Left lung (tissue), 4 donors: ENCODE measurements at regions not wholly inside any gene's neighbourhood (a gene's known extent, or its start where the extent isn't known, plus 50 kb on each side); places are given as distances from the start of the nearest gene placed in this dataset.

ENCODE experiments used
- ATAC-seq: fragments of 200-7000 bp; cut with Tn5 transposase; one replicate; pipeline ENCODE4 v1.9.1; 2020; ENCODE audit warnings: moderate library complexity
- DNase-seq, 4 donors: peaks; one replicate each; pipeline ENCODE4 v3.0.0-alpha.2; 2013 to 2020
- H3K27ac ChIP-seq, 2 donors: fragments of 200-600 bp; sonication (generic) in 1 of 2; one replicate each; pipeline versions ENCODE4 v1.5.0 to v1.8.0; 2020 to 2021
- H3K27me3 ChIP-seq, 2 donors: fragments of 200-600 bp; sonication (generic) in 1 of 2; one replicate each; pipeline versions ENCODE4 v1.5.0 to v1.8.0; 2020 to 2021
- H3K36me3 ChIP-seq, 2 donors: fragments of 200-600 bp; sonication (generic) in 1 of 2; one replicate each; pipeline versions ENCODE4 v1.5.0 to v1.8.0; 2020 to 2021
- H3K4me1 ChIP-seq, 2 donors: fragments of 200-600 bp; one replicate each; pipeline ENCODE4 v1.8.0; 2021
- H3K4me3 ChIP-seq, 2 donors: fragments of 200-600 bp; sonication (generic) in 1 of 2; one replicate each; pipeline versions ENCODE4 v1.5.0 to v1.8.0; 2020 to 2021; ENCODE audit warnings: mild to moderate bottlenecking in 1 of 2
- H3K9me3 ChIP-seq, 2 donors: fragments of 200-600 bp; sonication (generic) in 1 of 2; one replicate each; pipeline versions ENCODE4 v1.5.0 to v1.8.0; 2020 to 2021
- intact Hi-C, 2 donors: fragments of 100-400 bp; cut with DNase I; formaldehyde crosslinking; loops; one replicate each; pipeline versions ENCODE4 v1.11.2 to v1.14.2; 2022
- TF ChIP-seq, protein P1 (sequence below), 2 donors: fragments of 200-600 bp; sonication (generic) in 1 of 2; IDR thresholded peaks; one replicate each; pipeline versions ENCODE4 v1.5.0 to v1.8.0; 2021; ENCODE audit warnings: antibody characterized with exemption in 2 of 2
- donor health status: DM: no; HTN: yes; CAD: no.
- donor health status: DM: no; HTN: no; CAD: no.

DNA sequence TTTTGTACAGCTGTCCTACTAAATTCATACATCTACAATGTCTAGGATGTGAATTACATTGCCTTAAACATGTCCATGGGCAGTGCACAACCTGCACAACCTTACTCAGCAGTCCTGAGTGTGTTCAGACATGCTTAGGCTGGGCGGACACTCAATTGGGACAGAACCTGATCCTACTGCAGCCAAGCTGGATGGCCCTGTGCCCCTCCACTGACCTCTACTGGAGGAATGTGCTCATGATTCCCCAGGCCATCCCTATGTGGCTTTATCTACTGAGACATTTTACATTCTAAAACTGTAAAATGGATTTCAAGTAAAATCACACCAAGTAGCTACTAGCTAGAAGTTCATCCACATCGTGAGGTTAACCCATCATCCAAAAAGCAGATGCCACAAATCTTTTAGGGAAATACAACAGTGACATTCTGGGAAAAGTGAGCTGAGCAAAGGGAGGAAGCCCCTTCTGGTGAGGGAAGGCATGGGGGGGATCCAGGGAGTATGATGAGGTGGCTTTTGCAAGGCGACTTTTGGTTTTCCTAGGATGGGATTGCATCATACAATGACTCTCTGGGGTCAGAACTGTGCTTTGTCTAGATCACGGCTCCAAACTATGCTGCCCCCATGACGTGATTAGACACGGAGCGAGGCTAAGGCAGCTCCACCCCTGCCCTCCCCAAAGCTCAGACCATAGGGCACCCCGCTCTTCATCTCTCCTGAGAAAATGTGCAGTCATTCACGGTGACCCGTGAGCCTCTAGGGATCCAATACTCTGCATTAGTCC lies 911.7 kb upstream of the TMEM132C start:
- intact Hi-C loops = no loop called here
- Histone ChIP-seq H3K9me3 (peaks cover 0 to 6% of the 10 kb centered on the region in 2 donors), H3K27ac (no peak overlapping the region), H3K36me3 (no peaks in the 10 kb centered on the region), H3K4me1 (no peaks in the 10 kb centered on the region), H3K27me3 (no peaks in the 10 kb centered on the region), H3K4me3 (no peak overlapping the region)
- ATAC-seq = no peak
- no peak for DNase-seq
- TF ChIP-seq, protein P1, sequence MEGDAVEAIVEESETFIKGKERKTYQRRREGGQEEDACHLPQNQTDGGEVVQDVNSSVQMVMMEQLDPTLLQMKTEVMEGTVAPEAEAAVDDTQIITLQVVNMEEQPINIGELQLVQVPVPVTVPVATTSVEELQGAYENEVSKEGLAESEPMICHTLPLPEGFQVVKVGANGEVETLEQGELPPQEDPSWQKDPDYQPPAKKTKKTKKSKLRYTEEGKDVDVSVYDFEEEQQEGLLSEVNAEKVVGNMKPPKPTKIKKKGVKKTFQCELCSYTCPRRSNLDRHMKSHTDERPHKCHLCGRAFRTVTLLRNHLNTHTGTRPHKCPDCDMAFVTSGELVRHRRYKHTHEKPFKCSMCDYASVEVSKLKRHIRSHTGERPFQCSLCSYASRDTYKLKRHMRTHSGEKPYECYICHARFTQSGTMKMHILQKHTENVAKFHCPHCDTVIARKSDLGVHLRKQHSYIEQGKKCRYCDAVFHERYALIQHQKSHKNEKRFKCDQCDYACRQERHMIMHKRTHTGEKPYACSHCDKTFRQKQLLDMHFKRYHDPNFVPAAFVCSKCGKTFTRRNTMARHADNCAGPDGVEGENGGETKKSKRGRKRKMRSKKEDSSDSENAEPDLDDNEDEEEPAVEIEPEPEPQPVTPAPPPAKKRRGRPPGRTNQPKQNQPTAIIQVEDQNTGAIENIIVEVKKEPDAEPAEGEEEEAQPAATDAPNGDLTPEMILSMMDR (IDR thresholded peaks at IDR 0.05) = no peak

DNA sequence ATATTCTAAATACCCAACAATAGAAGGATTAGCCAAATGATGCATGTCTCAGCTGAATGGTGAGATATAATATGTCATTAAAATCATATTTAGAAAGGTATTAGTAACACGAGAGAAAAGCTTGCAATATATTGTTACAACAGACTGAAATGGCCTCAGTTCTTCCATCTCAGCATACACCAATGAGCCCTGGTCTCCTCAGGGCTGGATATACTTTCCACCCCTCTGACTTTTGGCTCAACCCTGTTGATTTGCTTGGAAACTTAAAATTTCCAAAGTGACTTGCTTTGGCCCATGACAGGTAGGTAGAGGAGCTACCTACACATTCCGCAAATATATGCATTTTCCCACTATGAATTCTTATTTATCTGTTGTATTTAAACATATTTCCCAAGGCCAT lies 908.1 kb upstream of the TMEM132C start:
- no peak for ATAC-seq
- Histone ChIP-seq H3K9me3 (no peaks in the 10 kb centered on the region), H3K4me3 (no peak overlapping the region), H3K27me3 (no peaks in the 10 kb centered on the region), H3K36me3 (no peaks in the 10 kb centered on the region), H3K4me1 (no peaks in the 10 kb centered on the region), H3K27ac (no peak overlapping the region)
- intact Hi-C loops = no loop called here
- no peak for DNase-seq
- TF ChIP-seq, protein P1 (IDR thresholded peaks at IDR 0.05) = no peak

DNA sequence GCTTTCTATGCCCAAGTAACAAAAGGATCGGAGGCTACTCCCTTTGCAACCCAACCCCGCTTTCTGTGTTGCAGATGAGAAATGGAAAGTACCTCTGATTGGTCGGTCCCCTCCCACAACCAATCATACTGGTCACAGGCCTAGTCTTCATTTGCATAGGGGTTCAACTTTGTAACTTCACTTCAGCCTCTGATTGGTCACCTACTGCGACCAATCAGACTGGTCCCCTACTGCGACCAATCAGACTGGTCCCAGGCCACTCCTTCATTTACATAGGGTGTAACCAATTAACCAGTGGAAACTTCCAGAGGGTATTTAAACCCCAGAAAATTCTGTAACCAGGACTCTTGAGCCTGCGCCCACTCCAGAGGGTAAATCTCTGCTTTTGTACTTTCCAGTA lies 906.4 kb upstream of the TMEM132C start:
- intact Hi-C loops = no loop called here
- Histone ChIP-seq H3K36me3 (no peaks in the 10 kb centered on the region), H3K4me1 (no peaks in the 10 kb centered on the region), H3K27me3 (no peaks in the 10 kb centered on the region), H3K9me3 (peaks cover 0 to 7% of the 10 kb centered on the region in 2 donors), H3K4me3 (no peak overlapping the region), H3K27ac (no peak overlapping the region)
- TF ChIP-seq, protein P1 (IDR thresholded peaks at IDR 0.05) = no peak
- ATAC-seq = no peak
- DNase-seq = no peak

DNA sequence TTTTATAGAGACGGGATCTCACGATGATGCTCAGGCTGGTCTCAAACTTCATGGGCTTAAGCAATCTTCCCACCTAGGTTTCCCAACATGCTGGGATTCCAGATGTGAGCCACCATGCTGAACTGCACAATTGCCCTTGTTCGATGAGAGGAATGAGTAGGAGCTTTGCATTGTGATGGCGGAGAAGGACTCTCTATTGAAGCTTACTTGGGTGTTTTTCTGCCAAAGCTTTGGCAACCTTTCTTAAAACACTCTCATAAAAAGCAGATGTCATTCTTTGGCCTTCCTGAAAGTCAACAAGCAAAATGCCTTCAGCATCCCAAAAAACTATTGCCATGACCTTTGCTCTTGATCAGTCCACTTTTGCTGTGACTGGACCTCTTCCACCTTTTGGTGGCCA lies 904.8 kb upstream of the TMEM132C start:
- ATAC-seq = no peak

DNA sequence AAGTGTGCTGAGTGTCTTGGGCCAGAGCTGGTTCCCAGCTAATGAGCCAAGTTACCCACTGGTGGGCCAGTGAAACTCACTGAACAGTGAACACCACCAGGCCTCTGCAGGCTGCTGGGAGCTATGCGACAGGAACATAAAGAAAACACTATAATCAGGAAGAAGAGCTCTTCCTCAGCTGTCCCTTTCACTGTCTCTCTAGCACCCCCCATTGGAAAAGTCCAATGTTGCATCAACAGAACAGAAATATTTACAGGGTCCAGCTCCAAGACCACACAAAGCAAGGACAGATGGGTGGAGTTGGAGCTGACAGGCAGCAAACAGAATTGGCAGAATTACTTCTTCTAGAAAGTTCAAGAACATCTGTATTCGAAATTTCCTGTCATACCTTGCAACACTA lies 903.6 kb upstream of the TMEM132C start:
- Histone ChIP-seq H3K9me3 (peaks cover 0 to 7% of the 10 kb centered on the region in 2 donors), H3K27ac (no peak overlapping the region), H3K36me3 (no peaks in the 10 kb centered on the region), H3K27me3 (no peaks in the 10 kb centered on the region), H3K4me3 (no peak overlapping the region), H3K4me1 (no peaks in the 10 kb centered on the region)
- ATAC-seq = no peak
- TF ChIP-seq, protein P1 (IDR thresholded peaks at IDR 0.05) = no peak
- intact Hi-C loops = no loop called here
- no peak for DNase-seq

More for the DNA sequence above, 904.8 kb upstream of the TMEM132C start:
- H3K36me3 ChIP-seq = no peaks in the 10 kb centered on the region
- intact Hi-C loops = no loop called here
- DNase-seq = no peak
- TF ChIP-seq, protein P1 (IDR thresholded peaks at IDR 0.05) = no peak
- H3K9me3 ChIP-seq = peaks cover 0 to 7% of the 10 kb centered on the region in 2 donors
- H3K4me1 ChIP-seq = no peaks in the 10 kb centered on the region
- no peak overlapping the region for H3K27ac ChIP-seq
- no peaks in the 10 kb centered on the region for H3K27me3 ChIP-seq
- H3K4me3 ChIP-seq = no peak overlapping the region
